HUES64 (cell line): ENCODE measurements at regions not wholly inside any gene's neighbourhood (a gene's known extent, or its start where the extent isn't known, plus 50 kb on each side); places are given as distances from the start of the nearest gene placed in this dataset.
A peak's percentile ranks its signal among the peaks of the same experiment; 100 is the strongest.
"Not testable (repeated sequence)": the region's sequence is repeated elsewhere in the genome, so short reads cannot be mapped to it uniquely, and the experiment has no call there.

Source experiments
- H3K27ac ChIP-seq: 2 replicates; pipeline ENCODE4 v1.7.0; 2013; ENCODE audit warnings: low read depth, low read length, inconsistent platforms
- H3K27me3 ChIP-seq: 2 replicates; pipeline ENCODE4 v1.6.1; 2013; ENCODE audit warnings: mild to moderate bottlenecking, low read length; ENCODE audit not compliant: insufficient read depth
- H3K36me3 ChIP-seq: 2 replicates; pipeline ENCODE4 v1.6.1; 2013; ENCODE audit warnings: mild to moderate bottlenecking, low read length; ENCODE audit not compliant: insufficient read depth
- H3K4me1 ChIP-seq: 2 replicates; pipeline ENCODE4 v1.6.1; 2013; ENCODE audit warnings: mild to moderate bottlenecking, low read length, moderate library complexity; ENCODE audit not compliant: insufficient read depth
- H3K4me3 ChIP-seq: 2 replicates; pipeline ENCODE4 v1.5.1; 2013; ENCODE audit warnings: mild to moderate bottlenecking, low read length, moderate library complexity
- H3K9ac ChIP-seq: 2 replicates; pipeline ENCODE4 v1.6.1; 2013; ENCODE audit warnings: mild to moderate bottlenecking, low read depth, low read length
- H3K9me3 ChIP-seq: 2 replicates; pipeline ENCODE4 v1.6.1; 2013; ENCODE audit warnings: low read depth, low read length; ENCODE audit not compliant: insufficient read depth
- WGBS: fragments of 150-250, 120-280 bp; methylation state at CpG from one replicate; pipeline ENCODE4 v1.1.7; 2013; ENCODE audit warnings: missing lambda C conversion rate; 5-methylcytosine and 5-hydroxymethylcytosine counted together

GRCh38 chr5:17037751-17038150 lies 101.7 kb upstream of the MYO10 start:
- H3K27me3 ChIP-seq = no peaks in the 10 kb centered on the region
- H3K27ac ChIP-seq = no peak overlapping the region
- 89% methylated on average over 2 of the region's 3 CpGs for WGBS

GRCh38 chr5:17039170-17039569 lies 103.1 kb upstream of the MYO10 start:
- H3K4me3 ChIP-seq = no peak overlapping the region
- H3K36me3 ChIP-seq = no peaks in the 10 kb centered on the region
- no peaks in the 10 kb centered on the region for H3K4me1 ChIP-seq
- H3K27me3 ChIP-seq = no peaks in the 10 kb centered on the region
- no peak overlapping the region for H3K27ac ChIP-seq
- WGBS = 88% methylated on average over 2 of the region's 2 CpGs
- no peak overlapping the region for H3K9ac ChIP-seq
- H3K9me3 ChIP-seq = no peaks in the 10 kb centered on the region

More at GRCh38 chr5:17037751-17038150, 101.7 kb upstream of the MYO10 start:
- Histone ChIP-seq H3K4me1 (no peaks in the 10 kb centered on the region), H3K9ac (no peak overlapping the region), H3K9me3 (no peaks in the 10 kb centered on the region), H3K36me3 (no peaks in the 10 kb centered on the region), H3K4me3 (no peak overlapping the region)

DNA sequence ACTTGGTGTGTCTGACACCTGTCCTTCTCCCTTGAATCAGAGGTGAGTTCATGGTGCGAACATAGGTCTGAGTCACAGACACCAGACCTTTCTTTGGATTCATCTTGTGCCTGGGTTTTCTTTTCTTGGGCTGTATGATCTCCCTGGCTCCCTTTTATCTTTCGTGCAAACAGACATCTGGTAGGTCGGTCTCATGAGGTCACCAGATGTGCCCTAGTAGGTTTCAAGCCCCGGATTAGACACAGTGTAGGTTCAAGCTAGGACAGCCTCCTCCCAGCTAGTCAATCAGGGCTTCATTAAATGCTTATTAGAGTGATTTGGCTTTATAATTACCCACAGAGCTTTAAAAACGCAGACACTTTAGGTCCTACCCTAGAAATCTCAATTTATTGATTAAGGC lies 106.0 kb upstream of the MYO10 start:
- Histone ChIP-seq H3K36me3 (no peaks in the 10 kb centered on the region), H3K9me3 (no peaks in the 10 kb centered on the region), H3K4me3 (no peak overlapping the region), H3K27ac (no peak overlapping the region), H3K4me1 (no peaks in the 10 kb centered on the region), H3K9ac (no peak overlapping the region), H3K27me3 (no peaks in the 10 kb centered on the region)
- 92% methylated on average over 4 of the region's 5 CpGs for WGBS

DNA sequence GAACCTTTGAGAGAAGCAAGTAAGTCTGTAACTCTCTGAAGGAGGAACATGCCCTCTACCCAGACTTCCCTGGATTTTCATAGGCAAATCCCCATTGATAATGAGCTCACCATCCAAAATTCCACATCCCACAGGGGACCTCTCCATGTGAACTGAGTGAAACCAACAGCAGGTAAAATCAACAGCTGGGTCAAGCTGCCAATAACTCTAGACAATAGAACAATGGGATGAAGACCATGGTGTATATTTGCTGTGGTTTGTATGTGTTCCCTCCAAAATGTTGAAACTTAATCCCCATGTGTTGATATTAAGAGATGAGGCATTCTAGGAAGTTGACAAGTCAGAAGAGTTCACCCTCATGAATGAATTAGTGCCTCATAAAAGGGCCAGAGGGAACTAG lies 110.2 kb upstream of the MYO10 start:
- H3K4me1 ChIP-seq = no peaks in the 10 kb centered on the region
- H3K9ac ChIP-seq = no peak overlapping the region
- H3K27me3 ChIP-seq = no peaks in the 10 kb centered on the region
- no peaks in the 10 kb centered on the region for H3K36me3 ChIP-seq
- H3K4me3 ChIP-seq = no peak overlapping the region
- H3K9me3 ChIP-seq = no peaks in the 10 kb centered on the region
- no peak overlapping the region for H3K27ac ChIP-seq

DNA sequence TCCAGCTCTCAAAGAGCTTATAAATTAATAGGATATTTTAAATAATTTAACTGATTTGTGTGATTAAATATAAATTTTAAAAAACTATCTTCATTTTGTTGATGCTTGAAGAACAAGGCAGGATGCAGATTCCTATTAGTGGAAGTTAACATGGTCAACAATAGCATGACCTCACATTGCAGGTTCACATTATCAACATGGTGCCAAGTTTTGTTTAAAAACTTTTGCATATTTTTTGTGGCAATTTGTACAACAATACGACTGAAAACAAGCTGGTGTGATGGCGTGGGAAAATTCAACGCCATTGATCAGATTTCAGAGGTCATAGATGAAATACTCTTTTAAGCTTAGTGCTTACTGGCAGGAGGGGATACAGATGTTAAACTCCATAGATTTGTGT lies 114.1 kb upstream of the MYO10 start:
- Histone ChIP-seq H3K27me3 (no peaks in the 10 kb centered on the region), H3K36me3 (no peaks in the 10 kb centered on the region), H3K9me3 (no peaks in the 10 kb centered on the region), H3K4me3 (no peak overlapping the region), H3K9ac (no peak overlapping the region), H3K4me1 (no peaks in the 10 kb centered on the region), H3K27ac (no peak overlapping the region)
- 93% methylated on average over 3 of the region's 3 CpGs for WGBS

DNA sequence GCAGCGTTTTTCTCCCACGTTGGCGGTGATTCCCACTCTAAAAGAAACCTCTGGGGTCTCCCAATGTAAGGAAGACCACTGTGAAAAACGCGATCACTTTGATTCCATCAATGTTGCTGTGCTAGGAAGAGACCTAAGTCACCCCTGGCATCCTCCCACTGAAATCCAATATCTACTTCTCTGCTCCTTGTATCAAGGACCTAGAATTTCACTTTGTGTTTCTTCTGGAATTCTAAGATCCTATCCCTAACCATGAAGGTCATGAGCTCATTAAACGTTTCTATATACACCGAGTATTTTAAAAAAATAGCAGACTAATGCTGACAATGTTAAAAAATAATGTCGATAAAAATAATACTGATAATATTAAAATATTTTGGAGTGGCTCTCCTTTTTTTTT lies 118.8 kb upstream of the MYO10 start:
- H3K4me1 ChIP-seq = 0 out of 2 replicates have a peak, but pooled peaks cover 3% of the 10 kb centered on the region
- 93% methylated on average over 6 of the region's 8 CpGs for WGBS

DNA sequence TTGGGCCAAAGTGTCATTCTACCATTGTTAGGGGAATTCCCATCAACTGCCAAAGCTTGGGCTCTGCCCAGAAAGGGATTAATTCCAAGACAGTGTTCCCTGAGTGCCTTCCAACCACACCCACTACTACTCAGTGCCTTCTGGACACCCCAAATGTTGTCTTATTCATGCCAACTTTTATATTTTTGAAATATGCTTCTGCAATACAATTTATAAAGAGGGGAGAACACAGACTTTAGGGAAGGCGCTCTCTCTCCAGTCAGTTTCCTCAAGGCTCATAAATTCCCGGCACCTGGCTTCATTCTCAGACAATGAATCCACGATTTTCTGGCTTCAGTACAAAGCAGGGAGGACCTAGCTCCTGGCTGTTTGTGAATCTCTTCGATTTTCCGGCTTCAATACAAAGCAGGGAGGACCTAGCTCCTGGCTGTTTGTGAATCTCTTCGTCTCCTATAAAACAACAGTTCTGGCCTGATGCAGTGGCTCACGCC lies 120.1 kb upstream of the MYO10 start:
- Histone ChIP-seq H3K4me1 (0 out of 2 replicates have a peak, but pooled peaks cover 3% of the 10 kb centered on the region), H3K9ac (0 out of 2 replicates have a peak overlapping the region, but pooled peaks have one; percentile 27), H3K36me3 (no peaks in the 10 kb centered on the region), H3K27me3 (no peaks in the 10 kb centered on the region), H3K4me3 (no peak overlapping the region), H3K27ac (no peak overlapping the region), H3K9me3 (no peaks in the 10 kb centered on the region)
- 78% methylated on average over 7 of the region's 7 CpGs for WGBS

More for the DNA sequence above, 118.8 kb upstream of the MYO10 start:
- H3K27ac ChIP-seq = no peak overlapping the region
- no peaks in the 10 kb centered on the region for H3K27me3 ChIP-seq
- no peaks in the 10 kb centered on the region for H3K36me3 ChIP-seq
- no peaks in the 10 kb centered on the region for H3K9me3 ChIP-seq
- no peak overlapping the region for H3K9ac ChIP-seq
- no peak overlapping the region for H3K4me3 ChIP-seq

DNA sequence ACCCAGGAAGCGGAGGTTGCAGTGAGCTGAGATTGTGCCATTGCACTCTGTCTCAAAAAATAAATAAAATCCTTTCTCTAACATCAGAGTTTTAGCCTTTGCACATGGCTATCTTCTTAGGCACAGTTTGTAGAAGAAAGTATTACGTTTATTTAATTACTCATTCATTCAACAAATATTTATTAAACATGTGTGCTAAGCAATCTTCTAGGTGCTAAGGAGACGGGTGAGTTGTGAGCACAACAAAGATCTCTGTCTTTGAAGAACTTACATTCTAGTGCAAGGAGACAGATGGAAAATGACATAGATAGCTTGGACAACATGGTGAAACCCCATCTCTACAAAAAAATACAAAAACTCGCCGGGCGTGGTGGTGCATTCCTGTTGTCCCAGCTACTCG lies 122.3 kb upstream of the MYO10 start:
- H3K9ac ChIP-seq = no peak overlapping the region
- H3K9me3 ChIP-seq = no peaks in the 10 kb centered on the region
- WGBS = 95% methylated on average over 6 of the region's 7 CpGs
- H3K27me3 ChIP-seq = no peaks in the 10 kb centered on the region
- H3K27ac ChIP-seq = no peak overlapping the region
- H3K36me3 ChIP-seq = no peaks in the 10 kb centered on the region
- 0 out of 2 replicates have a peak, but pooled peaks cover 3% of the 10 kb centered on the region for H3K4me1 ChIP-seq
- no peak overlapping the region for H3K4me3 ChIP-seq

- Histone ChIP-seq H3K27ac (no peak overlapping the region), H3K4me3 (no peak overlapping the region), H3K4me1 (0 out of 2 replicates have a peak, but pooled peaks cover 3% of the 10 kb centered on the region), H3K36me3 (no peaks in the 10 kb centered on the region), H3K9ac (no peak overlapping the region), H3K27me3 (no peaks in the 10 kb centered on the region), H3K9me3 (no peaks in the 10 kb centered on the region)
- WGBS = 97% methylated on average over 33 of the region's 33 CpGs
Observed at GRCh38 chr5:17061973-17062470, 125.9 kb upstream of the MYO10 start.

GRCh38 chr5:17062741-17063140 lies 126.7 kb upstream of the MYO10 start:
- H3K27me3 ChIP-seq, H3K9ac ChIP-seq, H3K36me3 ChIP-seq, H3K4me3 ChIP-seq, H3K4me1 ChIP-seq, H3K9me3 ChIP-seq, H3K27ac ChIP-seq: not testable (repeated sequence)
- WGBS = 94% methylated on average over 4 of the region's 4 CpGs

DNA sequence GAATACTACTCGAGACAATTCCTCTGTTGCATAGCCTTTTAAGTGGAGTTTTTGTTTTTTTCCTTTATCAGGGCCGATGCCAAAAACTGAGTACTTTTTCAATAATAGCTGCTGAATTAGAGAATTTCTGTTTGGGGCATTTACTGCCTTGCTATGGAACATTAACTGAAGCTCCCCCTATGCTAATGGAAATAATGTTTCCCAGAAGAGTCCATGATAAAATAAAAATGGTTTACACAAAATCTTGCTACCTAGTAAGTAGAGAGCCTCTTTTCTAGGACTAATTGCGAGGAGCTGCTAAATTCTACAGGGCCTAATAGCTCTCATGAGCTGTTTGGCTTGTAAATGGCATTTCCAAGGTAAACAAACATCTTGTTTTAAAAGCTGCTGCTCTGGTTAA lies 128.2 kb upstream of the MYO10 start:
- Histone ChIP-seq H3K9ac (no peak overlapping the region), H3K27me3 (no peaks in the 10 kb centered on the region), H3K4me1 (no peaks in the 10 kb centered on the region; the same call in 1 of the 2 replicates), H3K36me3 (no peaks in the 10 kb centered on the region), H3K4me3 (no peak overlapping the region), H3K9me3 (no peaks in the 10 kb centered on the region), H3K27ac (no peak overlapping the region)
- 85% methylated on average over 3 of the region's 3 CpGs for WGBS

GRCh38 chr5:17065458-17065857 lies 129.4 kb upstream of the MYO10 start:
- 88% methylated on average over 2 of the region's 3 CpGs for WGBS
- Histone ChIP-seq H3K27me3 (no peaks in the 10 kb centered on the region), H3K9ac (no peak overlapping the region), H3K9me3 (no peaks in the 10 kb centered on the region), H3K27ac (no peak overlapping the region), H3K36me3 (no peaks in the 10 kb centered on the region), H3K4me3 (no peak overlapping the region), H3K4me1 (no peaks in the 10 kb centered on the region; the same call in 1 of the 2 replicates)
